ENCODE measurements at regions not wholly inside any gene's neighbourhood (a gene's known extent, or its start where the extent isn't known, plus 50 kb on each side); places are given as distances from the start of the nearest gene placed in this dataset.

DNA sequence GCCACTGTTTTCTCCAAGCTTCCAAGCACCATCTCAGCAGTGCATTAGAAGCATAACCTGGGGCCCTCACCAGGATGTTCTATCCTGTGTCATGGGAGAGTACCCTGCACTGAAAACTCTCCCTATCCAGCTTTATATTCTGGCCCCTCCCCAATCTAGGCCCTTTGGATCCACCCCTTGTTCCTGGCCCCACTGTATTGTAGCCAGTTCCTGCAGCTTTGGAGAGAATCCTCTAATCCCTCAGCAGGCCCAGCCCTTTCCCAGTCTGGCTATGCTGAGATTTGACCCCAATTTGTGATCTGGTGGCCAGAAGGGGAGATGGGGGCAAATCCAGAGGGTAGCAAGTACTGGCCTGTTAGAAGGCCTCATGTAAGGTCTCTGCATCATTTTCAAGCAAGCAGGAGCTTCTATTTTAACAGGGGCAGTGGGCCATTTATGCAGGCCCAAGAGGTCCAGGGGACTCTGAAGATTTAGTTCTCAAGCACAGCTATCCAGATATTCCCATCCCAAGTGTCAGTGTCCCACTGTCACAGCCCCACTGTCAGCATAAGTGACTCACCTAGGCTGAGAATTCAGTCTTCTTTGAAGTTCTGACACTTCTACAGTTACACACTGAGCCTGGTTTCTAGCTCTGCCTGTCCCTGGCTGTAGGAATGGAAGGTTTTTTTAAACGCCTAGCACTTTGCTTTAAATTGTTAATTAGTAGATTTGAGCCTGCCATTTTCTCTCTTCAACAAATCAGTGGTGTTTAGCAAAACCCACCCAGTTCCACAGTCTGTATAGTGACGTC lies 589.5 kb upstream of the CADM1 start:
- TF ChIP-seq POLR2AphosphoS5 (IDR thresholded peaks at IDR 0.05): no peak
- TF ChIP-seq, protein P1, sequence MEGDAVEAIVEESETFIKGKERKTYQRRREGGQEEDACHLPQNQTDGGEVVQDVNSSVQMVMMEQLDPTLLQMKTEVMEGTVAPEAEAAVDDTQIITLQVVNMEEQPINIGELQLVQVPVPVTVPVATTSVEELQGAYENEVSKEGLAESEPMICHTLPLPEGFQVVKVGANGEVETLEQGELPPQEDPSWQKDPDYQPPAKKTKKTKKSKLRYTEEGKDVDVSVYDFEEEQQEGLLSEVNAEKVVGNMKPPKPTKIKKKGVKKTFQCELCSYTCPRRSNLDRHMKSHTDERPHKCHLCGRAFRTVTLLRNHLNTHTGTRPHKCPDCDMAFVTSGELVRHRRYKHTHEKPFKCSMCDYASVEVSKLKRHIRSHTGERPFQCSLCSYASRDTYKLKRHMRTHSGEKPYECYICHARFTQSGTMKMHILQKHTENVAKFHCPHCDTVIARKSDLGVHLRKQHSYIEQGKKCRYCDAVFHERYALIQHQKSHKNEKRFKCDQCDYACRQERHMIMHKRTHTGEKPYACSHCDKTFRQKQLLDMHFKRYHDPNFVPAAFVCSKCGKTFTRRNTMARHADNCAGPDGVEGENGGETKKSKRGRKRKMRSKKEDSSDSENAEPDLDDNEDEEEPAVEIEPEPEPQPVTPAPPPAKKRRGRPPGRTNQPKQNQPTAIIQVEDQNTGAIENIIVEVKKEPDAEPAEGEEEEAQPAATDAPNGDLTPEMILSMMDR (IDR thresholded peaks at IDR 0.05): no peak
- TF ChIP-seq EP300 (IDR thresholded peaks at IDR 0.05): no peak
- TF ChIP-seq POLR2A (IDR thresholded peaks at IDR 0.05): no peak
